ENCODE measurements at regions not wholly inside any gene's neighbourhood (a gene's known extent, or its start where the extent isn't known, plus 50 kb on each side); places are given as distances from the start of the nearest gene placed in this dataset.

DNA sequence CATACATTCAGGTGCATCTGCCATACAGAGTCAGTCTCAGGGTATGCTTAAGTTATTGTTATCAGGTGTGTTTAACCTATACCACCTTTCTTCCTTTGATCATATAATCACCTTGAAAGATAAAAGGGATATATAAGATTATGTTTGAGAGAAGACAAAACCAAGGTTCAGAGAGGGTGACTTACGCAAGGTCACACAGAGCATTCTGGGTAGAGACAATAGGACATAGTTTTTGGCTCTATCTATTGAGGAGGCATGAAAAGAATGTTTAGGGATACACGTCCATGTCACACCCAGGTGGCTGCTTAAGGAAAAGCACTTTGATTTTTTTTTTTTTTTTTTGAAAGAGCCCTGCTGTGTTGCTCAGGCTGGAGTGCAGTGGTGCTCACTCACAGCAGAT lies 327.1 kb upstream of the RPS6KA3 start:
- TF ChIP-seq, protein P1, sequence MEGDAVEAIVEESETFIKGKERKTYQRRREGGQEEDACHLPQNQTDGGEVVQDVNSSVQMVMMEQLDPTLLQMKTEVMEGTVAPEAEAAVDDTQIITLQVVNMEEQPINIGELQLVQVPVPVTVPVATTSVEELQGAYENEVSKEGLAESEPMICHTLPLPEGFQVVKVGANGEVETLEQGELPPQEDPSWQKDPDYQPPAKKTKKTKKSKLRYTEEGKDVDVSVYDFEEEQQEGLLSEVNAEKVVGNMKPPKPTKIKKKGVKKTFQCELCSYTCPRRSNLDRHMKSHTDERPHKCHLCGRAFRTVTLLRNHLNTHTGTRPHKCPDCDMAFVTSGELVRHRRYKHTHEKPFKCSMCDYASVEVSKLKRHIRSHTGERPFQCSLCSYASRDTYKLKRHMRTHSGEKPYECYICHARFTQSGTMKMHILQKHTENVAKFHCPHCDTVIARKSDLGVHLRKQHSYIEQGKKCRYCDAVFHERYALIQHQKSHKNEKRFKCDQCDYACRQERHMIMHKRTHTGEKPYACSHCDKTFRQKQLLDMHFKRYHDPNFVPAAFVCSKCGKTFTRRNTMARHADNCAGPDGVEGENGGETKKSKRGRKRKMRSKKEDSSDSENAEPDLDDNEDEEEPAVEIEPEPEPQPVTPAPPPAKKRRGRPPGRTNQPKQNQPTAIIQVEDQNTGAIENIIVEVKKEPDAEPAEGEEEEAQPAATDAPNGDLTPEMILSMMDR (IDR thresholded peaks at IDR 0.05): no peak
- TF ChIP-seq CREB1 (CRISPR knock-in tag; IDR thresholded peaks at IDR 0.05): no peak
- no peak for TF ChIP-seq PRDM15 (CRISPR knock-in tag; IDR thresholded peaks at IDR 0.05)
- no peak for TF ChIP-seq RELA (CRISPR knock-in tag; IDR thresholded peaks at IDR 0.05; ENCODE audit: borderline replicate concordance)
- TF ChIP-seq SMAD4 (CRISPR knock-in tag; IDR thresholded peaks at IDR 0.05): no peak
- no peak for TF ChIP-seq ATF3 (CRISPR knock-in tag; conservative IDR thresholded peaks at IDR 0.05)
- no peak for TF ChIP-seq NR3C1 (CRISPR knock-in tag; conservative IDR thresholded peaks at IDR 0.05; ENCODE audit: low read depth)
- TF ChIP-seq ZNF232 (CRISPR knock-in tag; IDR thresholded peaks at IDR 0.05): no peak
- TF ChIP-seq NFYB (CRISPR knock-in tag; conservative IDR thresholded peaks at IDR 0.05; ENCODE audit: low read depth): no peak
- TF ChIP-seq ZNF423 (CRISPR knock-in tag; IDR thresholded peaks at IDR 0.05): no peak
- TF ChIP-seq CBFB (CRISPR knock-in tag; IDR thresholded peaks at IDR 0.05; ENCODE audit: low read depth): no peak

Data from WTC11 (cell line).